GM18517 (cell line): ENCODE measurements at regions not wholly inside any gene's neighbourhood (a gene's known extent, or its start where the extent isn't known, plus 50 kb on each side); places are given as distances from the start of the nearest gene placed in this dataset.
A peak's percentile ranks its signal among the peaks of the same experiment; 100 is the strongest.
"Not testable (repeated sequence)": the region's sequence is repeated elsewhere in the genome, so short reads cannot be mapped to it uniquely, and the experiment has no call there.

ENCODE experiments used
- ATAC-seq: cut with Tn5 transposase; IDR thresholded peaks from one replicate; pipeline ENCODE4 v1.9.1; 2021; ENCODE audit warnings: mild to moderate bottlenecking, moderate library complexity; ENCODE audit not compliant: unreplicated experiment

DNA sequence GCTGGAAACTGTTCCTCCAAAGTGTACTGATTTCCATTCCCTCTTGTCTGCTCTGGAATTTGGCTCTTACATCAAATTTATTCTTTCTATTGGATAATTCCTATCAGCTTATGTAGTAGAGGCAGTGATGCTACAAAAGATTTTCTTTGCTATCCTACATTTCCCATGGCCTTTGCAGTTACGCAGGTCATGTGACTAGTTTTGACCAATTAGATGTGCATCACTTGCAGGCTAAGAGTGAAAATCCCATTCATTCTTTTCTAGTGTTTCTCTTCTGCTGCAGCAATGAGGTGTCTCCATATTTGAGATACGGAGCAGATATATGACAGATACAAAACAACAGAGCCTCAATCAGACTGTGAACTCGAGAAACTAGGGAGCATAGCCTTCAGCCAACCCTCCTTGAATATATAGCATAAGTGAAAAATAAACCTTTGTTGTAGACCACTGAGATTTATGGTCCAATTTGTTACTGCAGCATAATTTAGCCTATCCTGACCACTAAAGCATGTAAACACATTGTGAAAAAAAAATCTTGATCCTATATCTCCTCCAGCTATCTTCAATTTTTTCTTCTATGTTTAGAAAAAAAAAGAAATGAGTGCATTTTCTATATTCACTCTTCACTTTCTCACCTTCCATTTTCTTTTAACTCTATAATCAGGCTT is 102.0 kb downstream of the HNMT start:
- ATAC-seq, result no peak

DNA sequence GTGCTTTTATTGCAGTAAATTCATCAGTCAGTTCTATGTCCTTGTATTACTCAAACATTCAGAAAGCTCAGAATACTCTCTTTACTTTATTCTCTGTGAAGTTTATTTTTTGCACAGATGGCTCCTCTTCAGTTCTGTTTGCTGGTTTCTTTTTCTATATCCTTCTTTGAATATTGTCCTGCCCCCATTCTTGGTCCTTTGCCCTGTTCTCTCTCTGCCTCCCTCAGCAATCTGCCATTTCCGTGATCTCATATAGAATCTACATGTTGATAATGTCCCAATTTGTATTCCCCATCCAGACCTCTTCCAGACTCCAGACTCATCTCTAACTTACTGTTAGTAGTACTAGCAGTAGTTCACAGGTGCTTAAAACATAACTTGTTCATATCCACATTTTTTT is 102.6 kb downstream of the HNMT start:
- ATAC-seq, result no peak

DNA sequence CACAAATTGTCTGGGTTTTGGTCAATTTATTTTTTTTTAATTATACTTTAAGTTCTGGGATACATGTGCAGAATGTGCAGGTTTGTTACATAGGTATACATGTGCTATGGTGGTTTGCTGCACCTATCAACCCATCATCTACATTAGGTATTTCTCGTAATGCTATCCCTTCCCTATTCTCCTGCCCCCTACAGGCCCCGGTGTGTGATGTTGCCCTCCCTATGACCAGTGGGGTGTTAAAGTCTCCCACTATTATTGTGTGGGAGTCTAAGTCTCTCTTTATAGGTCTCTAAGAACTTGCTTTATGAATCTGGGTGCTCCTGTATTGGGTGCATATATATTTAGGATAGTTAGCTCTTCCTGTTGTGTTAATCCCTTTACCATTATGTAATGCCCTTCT is 104.4 kb downstream of the HNMT start:
- ATAC-seq, result not testable (repeated sequence)

DNA sequence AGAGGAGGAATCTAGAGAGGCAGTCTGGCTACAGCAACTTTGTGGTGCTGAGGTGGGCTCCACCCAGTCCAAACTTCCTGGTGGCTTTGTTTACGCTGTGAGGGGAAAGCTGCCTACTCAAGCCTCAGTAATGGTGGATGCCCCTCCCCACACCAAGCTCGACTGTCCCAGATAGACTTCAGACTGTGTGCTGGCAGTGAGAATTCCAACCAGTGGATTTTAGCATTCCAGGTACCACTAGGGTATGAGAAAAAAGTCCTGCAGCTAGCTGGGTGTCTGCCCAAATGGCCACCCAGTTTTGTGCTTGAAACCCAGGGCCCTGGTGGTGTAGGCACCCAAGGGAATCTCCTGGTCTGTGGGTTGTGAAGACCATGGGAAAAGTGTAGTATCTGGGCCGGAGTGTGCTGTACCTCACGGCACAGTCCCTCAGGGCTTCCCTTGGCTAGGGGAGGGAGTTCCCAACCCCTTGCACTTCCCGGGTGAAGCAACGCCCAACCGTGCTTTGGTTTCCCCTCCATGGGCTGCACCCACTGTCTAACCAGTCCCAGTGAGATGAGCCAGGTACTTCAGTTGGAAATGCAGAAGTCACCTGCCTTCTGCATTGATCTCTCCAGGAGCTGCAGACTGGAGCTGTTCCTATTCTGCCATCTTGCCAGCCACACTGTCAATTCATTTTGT is 106.9 kb downstream of the HNMT start:
- ATAC-seq, result not testable (repeated sequence)

DNA sequence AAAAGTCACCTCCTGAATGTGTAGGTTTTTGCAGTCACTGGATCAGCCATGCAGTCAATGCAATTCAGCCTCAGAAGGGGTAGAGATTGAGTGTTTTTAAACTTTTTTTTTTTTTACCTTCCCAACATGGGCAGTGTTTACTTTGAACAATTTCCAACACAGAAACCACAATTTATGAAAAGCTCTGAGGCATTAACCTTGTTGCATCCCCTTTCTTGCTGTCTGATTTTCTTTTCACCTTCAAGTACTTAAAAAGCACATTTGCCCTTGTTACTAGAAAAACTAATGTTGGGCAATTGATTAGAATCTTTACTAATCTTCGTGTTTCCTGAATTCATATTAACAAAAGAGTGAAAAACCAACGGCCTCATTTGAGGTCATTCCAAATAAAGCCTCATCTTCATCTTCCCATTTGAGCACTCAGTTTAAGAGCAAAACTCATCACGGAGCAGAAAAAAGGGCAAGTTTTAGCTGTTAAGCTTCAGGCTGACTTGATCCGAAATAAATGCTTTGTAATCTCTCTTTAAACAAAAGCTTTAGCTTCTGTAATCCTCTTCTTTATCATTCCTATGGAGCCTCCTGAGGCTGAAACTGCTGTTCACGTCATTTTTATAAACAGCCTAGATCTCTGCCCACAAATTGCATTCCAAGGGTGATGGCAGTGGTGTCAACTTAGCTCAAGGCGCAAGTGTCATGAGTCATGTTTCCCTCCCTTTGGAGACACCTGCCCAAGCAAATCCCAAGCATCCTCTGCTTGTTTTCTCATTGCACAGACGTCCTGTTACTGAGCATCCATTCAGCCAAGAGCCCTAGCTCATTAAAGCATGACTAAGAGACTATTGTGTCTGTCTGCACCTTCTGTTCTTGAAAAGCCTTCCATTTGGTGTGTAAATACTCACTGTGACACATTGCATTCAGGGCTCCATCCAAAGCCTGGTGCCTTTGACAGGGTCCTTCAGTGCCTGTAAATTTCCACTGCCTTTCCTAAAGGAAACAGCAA is 107.7 kb downstream of the HNMT start:
- ATAC-seq, result no peak

DNA sequence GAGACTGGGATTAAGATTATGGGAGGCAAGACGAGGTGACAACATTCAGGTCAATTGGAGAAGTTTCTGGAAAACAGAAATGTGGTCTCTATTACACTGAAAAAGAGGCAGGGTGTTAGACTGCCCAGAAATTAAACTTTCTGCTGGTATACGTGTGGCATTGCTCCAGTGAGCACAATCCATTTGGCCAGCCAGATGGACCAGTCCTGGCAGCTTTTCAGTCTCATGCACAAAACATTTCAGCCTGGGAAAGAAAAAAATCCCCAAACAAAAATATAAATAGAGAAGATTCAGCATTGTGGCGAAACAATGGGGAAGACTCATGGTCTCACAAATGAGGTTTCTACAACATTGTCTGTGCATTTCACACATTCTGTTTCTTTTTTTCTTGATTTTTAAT is 113.9 kb downstream of the HNMT start:
- ATAC-seq, result no peak

DNA sequence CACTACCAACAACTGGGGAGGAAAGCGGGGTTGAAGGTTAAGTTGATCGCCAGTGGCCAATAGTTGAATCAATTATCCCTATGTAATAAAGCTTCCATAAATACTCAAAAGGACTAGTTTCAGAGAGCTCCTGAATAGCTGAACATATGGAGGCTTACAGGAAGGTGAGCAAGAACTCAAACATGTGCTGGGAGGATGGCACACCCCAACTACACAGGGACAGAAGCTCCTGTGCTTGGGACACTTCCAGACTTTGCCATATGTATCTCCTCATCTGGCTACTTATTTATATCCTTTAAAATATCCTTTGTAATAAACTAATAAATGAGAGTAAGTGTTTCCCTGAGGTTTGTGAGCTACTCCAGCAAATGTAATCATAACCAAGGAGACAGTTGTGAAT is 115.7 kb downstream of the HNMT start:
- ATAC-seq, result no peak

DNA sequence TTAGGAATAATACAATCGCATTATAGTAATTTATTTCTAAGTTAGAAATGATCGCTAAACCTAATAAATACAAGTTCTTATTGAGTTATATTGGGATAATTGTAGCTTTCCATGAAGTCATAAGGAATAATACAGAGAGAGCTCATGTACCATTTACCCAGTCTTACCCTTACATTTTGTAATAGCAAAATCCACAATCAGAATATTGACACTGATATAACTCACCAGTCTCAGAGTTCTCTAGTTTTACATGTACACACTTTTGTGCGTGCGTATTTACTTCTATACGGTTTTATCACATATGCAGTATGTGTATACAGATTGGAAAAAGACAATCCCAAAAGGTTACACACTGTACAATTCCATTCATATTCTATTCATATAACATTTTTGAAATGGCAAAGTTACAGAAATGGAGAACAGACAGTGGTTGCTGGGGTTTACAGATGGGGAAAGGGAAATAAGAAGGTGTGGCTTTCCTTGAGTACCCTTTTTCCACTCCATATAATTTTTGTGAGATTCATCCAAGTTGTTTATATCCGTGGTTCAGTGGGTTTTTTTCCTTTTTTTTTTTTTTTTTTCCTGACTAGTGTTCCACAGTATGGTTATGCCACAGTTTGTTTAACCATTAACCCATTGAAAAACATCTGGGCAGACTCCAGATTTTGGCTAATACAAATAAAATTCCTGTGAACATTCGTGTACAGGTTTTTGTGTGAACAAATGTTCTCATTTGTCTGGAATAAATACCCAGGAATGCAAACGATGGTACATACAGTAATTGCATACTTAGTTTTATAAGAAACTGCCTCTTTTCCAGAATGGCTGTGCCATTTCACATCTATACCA is 117.2 kb downstream of the HNMT start:
- no peak for ATAC-seq

DNA sequence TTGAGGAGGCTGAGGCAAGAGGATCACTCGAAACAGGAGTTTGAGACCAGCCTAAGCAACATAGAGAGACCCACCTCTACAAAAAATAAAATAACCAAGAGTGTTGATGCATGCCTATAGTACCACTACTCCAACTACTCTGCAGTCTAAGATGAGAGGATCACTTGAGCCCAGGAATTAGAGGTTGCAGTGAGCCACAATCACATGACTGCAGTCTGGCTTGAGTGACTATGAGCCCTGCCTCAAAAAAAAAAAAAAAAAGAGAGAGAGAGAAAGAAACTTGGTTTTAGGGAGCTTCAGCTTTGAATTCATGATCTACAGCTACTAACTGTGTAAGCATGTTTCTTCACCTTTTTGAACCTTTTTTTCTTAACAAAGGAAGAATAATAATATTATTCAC is 119.9 kb downstream of the HNMT start:
- no peak for ATAC-seq

DNA sequence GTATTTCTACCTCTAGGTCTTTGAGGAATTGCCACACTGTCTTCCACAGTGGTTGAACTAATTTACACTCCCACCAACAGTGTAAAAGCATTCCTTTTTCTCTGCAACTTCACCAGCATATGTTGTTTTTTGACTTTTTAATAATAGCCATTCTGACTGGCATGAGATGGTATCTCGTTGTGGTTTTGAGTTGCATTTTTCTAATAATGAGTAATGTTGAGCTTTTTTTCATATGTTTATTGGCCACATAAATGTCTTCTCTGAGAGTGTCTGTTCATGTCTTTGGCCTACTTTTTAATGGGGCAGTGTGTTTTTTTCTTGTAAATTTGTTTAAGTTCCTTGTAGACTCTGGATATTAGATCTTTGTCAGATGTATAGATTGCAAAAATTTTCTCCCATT is 121.2 kb downstream of the HNMT start:
- not testable (repeated sequence) for ATAC-seq

DNA sequence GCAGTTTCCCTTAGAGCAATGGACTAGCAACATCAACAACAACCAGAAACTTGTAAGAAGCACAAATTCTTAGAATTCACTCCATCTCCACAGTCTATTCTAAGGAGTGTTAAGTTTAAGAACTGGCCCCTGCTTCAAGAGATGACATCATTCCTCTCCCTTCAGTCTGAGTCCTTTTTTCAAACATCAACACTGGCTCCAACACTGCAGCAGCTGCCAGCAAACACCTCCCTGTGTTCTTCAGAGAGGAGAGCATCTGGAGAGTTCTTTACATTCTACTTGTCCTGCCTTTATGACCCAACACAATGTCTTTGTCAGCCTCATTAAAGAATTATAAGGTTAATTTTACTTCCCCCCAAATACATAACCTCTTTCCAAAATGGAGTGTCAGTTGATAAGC is 122.3 kb downstream of the HNMT start:
- ATAC-seq, result no peak

DNA sequence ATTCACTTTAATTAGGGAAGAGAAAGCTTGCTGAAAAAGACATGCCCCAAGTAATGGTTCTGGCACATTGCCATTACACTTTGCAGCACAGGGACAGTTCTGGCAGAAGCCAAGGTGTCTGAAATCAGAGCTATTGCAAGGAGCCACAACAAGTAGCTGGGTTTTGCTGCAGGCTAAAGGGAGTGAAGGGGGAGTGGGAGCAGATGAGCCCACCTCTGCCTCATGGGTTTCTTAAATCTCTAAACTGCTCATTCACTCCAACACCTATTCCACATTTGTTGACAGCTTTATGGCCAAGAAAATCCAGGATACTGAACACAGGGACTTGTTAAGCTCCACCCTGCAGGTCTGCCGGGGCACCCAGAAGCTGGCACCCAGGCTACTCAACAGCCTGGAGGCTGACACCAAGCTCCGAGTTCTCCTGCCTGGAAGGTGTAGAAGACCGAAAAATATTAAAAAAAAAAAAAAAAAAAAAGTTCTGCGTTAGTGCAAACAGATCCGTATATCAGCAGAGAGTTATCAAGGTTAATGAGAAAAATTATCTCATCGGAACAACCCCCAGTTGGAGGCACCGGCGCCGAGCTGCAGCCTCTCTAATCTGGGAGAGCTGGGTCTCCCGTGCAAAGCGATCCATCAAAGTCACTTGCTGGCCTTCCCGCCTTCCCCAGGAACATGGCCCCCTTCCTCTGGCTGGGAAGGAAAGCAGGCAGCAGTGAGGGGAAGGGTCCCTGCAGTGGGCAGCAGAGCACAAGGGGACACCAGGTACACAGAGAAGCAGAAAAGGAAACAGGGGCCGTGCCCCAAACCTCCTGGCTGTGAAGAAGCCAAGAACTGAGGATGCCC is 123.7 kb downstream of the HNMT start:
- ATAC-seq, result no peak

DNA sequence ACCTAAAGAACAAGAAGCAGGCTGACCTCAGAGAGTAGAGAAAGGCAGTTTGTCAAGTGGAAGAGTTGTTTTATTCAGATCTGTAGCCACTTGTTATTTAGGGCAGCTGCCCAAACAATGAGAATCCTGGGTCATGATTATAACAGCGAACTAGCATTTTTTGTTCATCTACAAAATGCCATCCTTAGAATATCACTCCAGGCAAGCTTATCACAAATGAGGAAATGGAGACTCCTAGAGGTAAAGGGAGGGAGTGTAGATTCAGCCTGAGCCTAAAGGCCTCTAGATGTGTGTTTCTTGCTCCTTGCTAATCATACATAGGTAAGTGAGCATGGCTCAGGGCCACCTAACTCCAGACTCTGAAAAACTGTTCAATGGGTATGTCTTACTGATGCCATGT is 126.1 kb downstream of the HNMT start:
- ATAC-seq, result peak; percentile 87

DNA sequence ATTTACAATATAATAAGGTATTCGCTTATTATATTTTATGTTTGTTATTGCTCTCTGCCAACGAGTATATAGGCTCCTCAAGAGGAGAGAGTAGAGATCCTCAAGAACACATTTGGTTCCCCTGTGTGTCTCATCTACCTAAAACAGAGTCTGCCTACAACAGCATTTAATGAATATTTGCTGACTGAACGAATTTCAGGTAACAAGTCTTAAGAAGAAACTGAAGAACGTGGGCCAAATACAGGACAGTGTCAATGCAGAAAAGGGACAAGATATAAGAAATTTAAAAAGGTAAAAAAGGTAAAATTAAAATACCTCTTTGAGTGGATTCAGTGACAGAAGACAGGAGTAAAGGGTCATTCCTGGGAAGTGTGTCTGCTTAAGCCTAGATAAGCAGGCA is 129.2 kb downstream of the HNMT start:
- ATAC-seq, result no peak

DNA sequence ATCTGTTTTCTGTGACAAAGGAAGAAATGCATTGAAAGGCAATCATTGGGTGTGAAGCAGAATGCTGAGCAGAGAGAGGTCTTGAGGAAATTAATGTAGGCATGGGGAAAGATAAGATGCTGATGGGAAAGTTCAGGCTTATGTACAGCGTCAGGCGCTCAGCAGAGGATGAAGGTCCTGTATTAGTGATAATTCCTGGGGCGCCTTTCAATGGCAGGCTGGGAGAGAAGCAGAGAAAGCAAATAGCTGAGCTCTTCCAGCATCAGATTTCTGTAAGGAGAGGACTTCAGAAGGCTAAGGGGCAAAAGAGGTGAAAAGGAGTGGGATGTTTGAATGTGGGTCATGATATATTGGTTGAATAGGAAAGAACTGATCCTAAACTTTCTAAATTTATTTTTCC is 129.8 kb downstream of the HNMT start:
- ATAC-seq, result no peak

DNA sequence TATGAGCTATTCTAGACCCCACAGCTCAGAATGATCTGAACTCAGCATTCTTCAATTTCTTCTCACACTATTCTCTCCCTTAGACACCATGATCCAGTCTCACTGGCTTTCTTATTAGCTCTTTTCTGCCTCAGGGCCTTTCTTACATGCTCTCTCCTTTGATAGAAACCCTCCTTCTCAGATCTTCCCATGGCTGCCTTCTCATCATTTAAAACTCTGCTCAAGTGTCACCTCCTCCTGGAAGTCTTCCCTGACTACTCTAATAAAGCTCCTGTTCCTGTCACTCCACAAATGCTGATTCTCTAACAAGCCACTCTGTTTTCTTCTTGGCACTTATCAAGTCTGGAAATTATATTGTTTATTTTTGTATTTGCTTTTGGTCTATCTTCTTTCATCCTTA is 131.1 kb downstream of the HNMT start:
- ATAC-seq, result no peak

DNA sequence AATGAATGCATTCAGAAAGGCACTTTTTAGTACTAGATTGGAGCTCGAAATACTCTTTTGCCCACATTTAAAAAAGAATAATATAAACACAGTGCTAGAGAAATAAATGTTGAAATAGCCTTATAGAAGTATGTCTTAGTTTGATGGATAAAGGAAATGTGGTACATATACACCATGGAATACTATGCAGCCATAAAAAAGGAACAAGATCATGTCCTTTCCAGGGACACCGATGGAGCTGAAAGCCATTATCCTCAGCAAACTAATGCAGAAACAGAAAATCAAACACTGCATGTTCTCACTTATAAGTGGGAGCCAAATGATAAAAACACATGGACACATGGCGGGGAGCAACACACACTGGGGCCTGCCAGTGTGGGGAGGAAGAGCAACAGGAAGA is 135.0 kb downstream of the HNMT start:
- ATAC-seq, result not testable (repeated sequence)

DNA sequence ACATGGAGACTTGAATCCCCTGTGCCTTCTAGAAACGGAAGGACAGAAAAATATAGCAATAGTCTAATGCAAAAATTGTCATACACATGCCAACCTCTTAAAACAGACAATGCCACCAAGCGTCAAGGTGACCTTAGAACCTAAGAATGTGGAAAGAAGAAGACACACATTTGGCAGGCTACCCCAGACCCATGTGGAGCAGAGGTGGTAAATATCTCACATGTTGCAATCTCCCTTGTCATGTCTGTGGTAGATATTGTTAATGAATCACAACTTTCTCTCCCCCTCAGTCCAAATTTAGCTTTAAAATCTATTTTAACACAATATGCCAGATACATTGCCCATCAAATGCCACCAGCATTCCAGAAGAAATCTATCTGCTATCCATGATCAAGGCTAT is 137.4 kb downstream of the HNMT start:
- no peak for ATAC-seq

DNA sequence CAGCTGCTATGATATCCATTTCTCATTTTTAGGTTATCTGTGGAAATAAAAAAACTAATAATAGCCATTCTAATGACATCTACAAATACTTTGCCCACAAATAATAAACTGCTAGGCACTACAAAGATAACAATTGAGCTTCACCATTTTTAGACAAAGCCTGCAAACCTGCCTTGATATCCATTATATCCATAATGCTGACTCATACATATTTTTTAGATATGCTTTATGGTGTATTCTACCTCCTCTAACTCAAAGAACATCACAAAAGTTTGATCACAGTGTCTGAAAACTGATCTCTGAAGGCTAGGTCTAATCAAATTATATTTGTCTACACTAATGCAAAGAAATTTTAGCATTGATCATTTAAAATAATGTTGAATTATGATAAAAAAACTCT is 138.4 kb downstream of the HNMT start:
- ATAC-seq, result no peak

DNA sequence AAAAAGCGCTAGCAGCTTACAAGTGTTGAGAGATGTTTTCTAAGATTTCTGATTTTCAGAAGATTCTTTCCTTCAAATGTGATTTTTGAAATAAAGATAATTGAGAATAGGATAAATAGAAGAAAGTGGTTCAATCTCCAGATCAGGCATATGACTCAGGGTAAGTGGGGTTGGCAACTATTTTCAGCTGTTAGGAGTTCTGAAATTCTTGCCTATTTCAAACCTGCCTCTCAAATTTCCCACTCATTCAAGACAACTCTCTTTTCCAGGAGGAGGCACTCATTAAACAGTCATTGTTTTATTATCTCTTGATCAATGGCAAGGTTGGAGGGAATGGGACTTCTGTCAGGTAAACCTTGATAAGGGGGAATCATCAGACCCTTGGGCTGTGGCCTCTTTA is 138.9 kb downstream of the HNMT start:
- ATAC-seq, result no peak
